Activated naive CD4-positive, alpha-beta T cell treated with anti-CD3 and anti-CD28 coated beads for 36 hours (primary cell): ENCODE measurements at regions not wholly inside any gene's neighbourhood (a gene's known extent, or its start where the extent isn't known, plus 50 kb on each side); places are given as distances from the start of the nearest gene placed in this dataset.

Source experiments
- CTCF ChIA-PET: fragments of 350-600 bp; sonication (Branson Sonifier 250); formaldehyde crosslinking; loops from one replicate; lab custom pipeline; 2021; ENCODE audit warnings: antibody characterized with exemption; lab: Charles Lee
- DNase-seq: peaks from one replicate; pipeline ENCODE4 v3.0.0-alpha.2; 2020
- H3K27ac Mint-ChIP-seq: one replicate; pipeline ENCODE4 v1.8.0; 2021; ENCODE audit warnings: mild to moderate bottlenecking, mixed read lengths
- H3K27me3 Mint-ChIP-seq: one replicate; pipeline ENCODE4 v1.8.0; 2021; ENCODE audit warnings: low read depth, mixed read lengths
- H3K36me3 Mint-ChIP-seq: one replicate; pipeline ENCODE4 v1.8.0; 2021; ENCODE audit warnings: low read depth, mixed read lengths
- H3K4me1 Mint-ChIP-seq: one replicate; pipeline ENCODE4 v1.8.0; 2021; ENCODE audit warnings: low read depth, mixed read lengths
- H3K4me3 Mint-ChIP-seq: one replicate; pipeline ENCODE4 v1.8.0; 2021; ENCODE audit warnings: mild to moderate bottlenecking, moderate library complexity, mixed read lengths
- H3K9me3 Mint-ChIP-seq: one replicate; pipeline ENCODE4 v1.8.0; 2021; ENCODE audit warnings: mixed read lengths
- intact Hi-C: fragments of 100-400 bp; cut with micrococcal nuclease; formaldehyde crosslinking; loops from one replicate; pipeline ENCODE4 v1.15.1; 2023

DNA sequence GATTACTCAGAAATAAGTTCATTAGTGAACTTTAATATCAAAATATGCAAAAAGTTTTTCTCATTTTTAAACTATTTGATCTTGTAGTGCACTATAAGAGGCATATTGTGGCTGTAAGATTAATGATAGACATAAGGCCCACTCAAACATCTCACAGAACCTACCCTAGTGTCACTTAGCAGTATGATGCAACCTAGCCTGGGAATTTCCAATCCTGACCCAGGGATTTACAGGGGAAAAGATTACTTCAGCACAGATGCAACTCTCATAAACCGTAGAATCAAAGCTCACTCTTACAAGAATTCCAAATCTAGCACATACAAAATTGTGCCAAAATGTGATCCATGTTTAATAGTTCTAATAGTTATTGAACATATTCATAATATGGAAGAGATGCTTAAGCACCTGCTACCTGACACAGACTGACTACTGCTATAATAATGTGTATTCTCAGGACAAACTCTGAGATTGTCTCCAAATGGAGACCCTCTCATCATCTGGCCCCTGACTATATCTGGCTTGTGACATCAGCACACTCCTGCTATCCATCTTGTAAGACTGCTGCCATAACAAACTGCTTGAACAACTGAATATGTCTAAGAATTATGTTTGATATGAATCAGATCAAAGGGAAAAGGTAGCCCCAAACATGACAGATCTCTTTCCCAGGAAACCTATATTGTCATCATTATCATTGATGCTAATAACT is 271.9 kb downstream of the PABPC4L start:
- intact Hi-C loops, result no loop called here
- Mint-ChIP-seq H3K36me3 (no peaks in the 10 kb centered on the region), H3K9me3 (peaks cover 4% of the 10 kb centered on the region), H3K27ac (no peak overlapping the region), H3K27me3 (no peaks in the 10 kb centered on the region), H3K4me1 (no peaks in the 10 kb centered on the region), H3K4me3 (no peak overlapping the region)
- no peak for DNase-seq
- CTCF ChIA-PET, result no interaction called here

- Mint-ChIP-seq H3K27me3 (no peaks in the 10 kb centered on the region), H3K4me1 (no peaks in the 10 kb centered on the region), H3K4me3 (no peak overlapping the region), H3K9me3 (peaks cover 5% of the 10 kb centered on the region), H3K27ac (no peak overlapping the region), H3K36me3 (no peaks in the 10 kb centered on the region)
- intact Hi-C loops, result no loop called here
- no peak for DNase-seq
- CTCF ChIA-PET, result no interaction called here
Observed at GRCh38 chr4:133921280-133922195, 280.1 kb downstream of the PABPC4L start.

DNA sequence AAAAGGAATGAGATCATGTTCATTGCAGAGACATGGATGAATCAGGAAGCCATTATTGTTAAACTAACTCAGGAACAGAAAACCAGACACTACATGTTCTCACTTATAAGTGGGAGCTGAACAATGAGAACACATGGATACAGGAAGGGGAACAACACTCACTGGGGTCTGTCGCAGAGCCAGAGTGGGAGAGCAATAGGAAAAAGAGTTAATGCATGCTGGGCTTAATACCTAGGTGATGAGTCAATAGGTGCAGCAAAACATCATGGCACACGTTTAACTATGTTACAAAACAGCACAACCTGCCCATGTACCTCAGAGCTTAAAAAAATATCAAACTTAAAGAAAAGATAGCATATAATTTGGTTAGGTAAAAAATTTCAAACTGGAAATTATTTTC is 281.4 kb downstream of the PABPC4L start:
- Mint-ChIP-seq H3K4me1 (no peaks in the 10 kb centered on the region), H3K9me3 (peaks cover 5% of the 10 kb centered on the region), H3K4me3 (no peak overlapping the region), H3K27me3 (no peaks in the 10 kb centered on the region), H3K36me3 (no peaks in the 10 kb centered on the region), H3K27ac (no peak overlapping the region)
- CTCF ChIA-PET, result interaction anchor here (0.6 kb wide), 1 partner anchor 68 kb away, joined by 3 read pairs; no protein-coding TSS in a partner anchor
- intact Hi-C loops, result no loop called here
- no peak for DNase-seq

DNA sequence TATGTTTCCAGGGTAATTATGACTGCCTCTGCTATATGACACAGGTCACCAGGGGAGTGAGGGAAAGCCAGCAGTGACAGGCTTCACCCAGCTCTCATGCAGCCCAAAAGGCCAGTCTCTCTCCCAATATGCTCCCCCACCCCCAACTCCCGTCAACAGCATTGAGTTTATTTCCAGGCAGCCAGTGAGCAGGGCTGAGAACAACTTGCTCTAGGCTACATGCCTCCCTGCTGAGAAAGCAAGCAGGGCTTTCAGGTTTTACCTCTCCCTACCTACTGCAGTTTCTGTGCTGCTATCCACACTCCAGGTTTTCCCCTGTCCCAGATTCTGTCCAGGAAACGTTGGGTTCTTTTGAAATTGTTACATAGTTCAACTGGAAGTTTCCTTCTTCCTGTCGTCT is 291.4 kb downstream of the PABPC4L start:
- intact Hi-C loops, result no loop called here
- Mint-ChIP-seq H3K36me3 (no peaks in the 10 kb centered on the region), H3K27ac (no peak overlapping the region), H3K4me1 (no peaks in the 10 kb centered on the region), H3K4me3 (no peak overlapping the region), H3K27me3 (no peaks in the 10 kb centered on the region), H3K9me3 (peaks cover 6% of the 10 kb centered on the region)
- DNase-seq, result no peak
- CTCF ChIA-PET, result no interaction called here

- CTCF ChIA-PET, result no interaction called here
- no peak overlapping the region for H3K27ac Mint-ChIP-seq
- peaks cover 11% of the 10 kb centered on the region for H3K9me3 Mint-ChIP-seq
- no peak overlapping the region for H3K4me3 Mint-ChIP-seq
- DNase-seq, result no peak
- intact Hi-C loops, result no loop called here
- no peaks in the 10 kb centered on the region for H3K27me3 Mint-ChIP-seq
- no peaks in the 10 kb centered on the region for H3K36me3 Mint-ChIP-seq
- H3K4me1 Mint-ChIP-seq, result no peaks in the 10 kb centered on the region
Observed at GRCh38 chr4:133903029-133903428, 298.6 kb downstream of the PABPC4L start.

GRCh38 chr4:133891011-133891410 is 310.6 kb downstream of the PABPC4L start:
- intact Hi-C loops, result no loop called here
- no peak overlapping the region for H3K27ac Mint-ChIP-seq
- no peaks in the 10 kb centered on the region for H3K36me3 Mint-ChIP-seq
- no peaks in the 10 kb centered on the region for H3K27me3 Mint-ChIP-seq
- CTCF ChIA-PET, result no interaction called here
- no peaks in the 10 kb centered on the region for H3K4me1 Mint-ChIP-seq
- no peak overlapping the region for H3K4me3 Mint-ChIP-seq
- no peak for DNase-seq
- peaks cover 2% of the 10 kb centered on the region for H3K9me3 Mint-ChIP-seq

DNA sequence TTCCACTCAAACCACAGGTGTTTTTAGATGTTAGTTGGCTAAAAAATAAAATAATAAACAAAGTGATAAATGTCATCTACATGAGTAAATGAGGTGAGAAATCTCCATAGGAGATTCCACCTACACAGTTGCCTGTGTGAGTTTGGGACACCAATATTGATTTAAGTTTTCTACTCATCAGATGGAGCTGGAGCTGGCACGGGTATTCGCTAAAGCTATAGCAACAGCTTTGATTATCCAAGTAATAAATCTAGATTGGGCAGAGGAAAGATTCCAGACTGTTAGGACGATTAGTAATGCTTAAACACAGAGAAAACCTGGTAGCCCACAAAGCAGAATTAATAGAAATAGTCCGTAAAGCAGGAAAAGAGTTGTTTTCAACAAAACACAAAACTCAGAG is 313.9 kb downstream of the PABPC4L start:
- H3K27ac Mint-ChIP-seq, result no peak overlapping the region
- intact Hi-C loops, result no loop called here
- H3K4me3 Mint-ChIP-seq, result no peak overlapping the region
- no peaks in the 10 kb centered on the region for H3K36me3 Mint-ChIP-seq
- no peaks in the 10 kb centered on the region for H3K27me3 Mint-ChIP-seq
- no peak for DNase-seq
- H3K9me3 Mint-ChIP-seq, result peaks cover 5% of the 10 kb centered on the region
- CTCF ChIA-PET, result no interaction called here
- H3K4me1 Mint-ChIP-seq, result no peaks in the 10 kb centered on the region

- Mint-ChIP-seq H3K4me1 (no peaks in the 10 kb centered on the region), H3K4me3 (no peak overlapping the region), H3K27ac (no peak overlapping the region), H3K9me3 (peaks cover 9% of the 10 kb centered on the region), H3K36me3 (no peaks in the 10 kb centered on the region), H3K27me3 (no peaks in the 10 kb centered on the region)
- DNase-seq, result no peak
- CTCF ChIA-PET, result no interaction called here
- intact Hi-C loops, result no loop called here
Observed at GRCh38 chr4:133869486-133869885, 332.1 kb downstream of the PABPC4L start.

DNA sequence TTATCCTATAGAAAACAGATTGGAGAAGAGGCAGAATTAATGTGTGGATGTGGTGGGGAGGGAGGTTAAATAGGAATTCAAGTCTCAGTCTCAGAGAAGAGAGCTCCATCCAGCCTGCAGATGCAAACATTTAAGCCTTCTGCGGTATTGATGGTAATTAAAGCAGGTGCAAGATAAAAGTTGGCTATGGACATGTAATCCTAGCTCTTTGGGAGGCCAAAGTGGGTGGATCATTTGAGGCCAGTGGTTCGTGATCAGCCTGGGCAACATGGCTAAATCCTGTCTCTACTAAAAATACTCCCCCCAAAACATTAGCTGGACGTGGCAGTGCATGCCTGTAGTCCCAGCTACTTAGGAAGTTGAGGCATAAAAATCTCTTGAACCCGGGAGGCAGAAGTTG is 332.7 kb downstream of the PABPC4L start:
- CTCF ChIA-PET, result no interaction called here
- DNase-seq, result no peak
- no peaks in the 10 kb centered on the region for H3K4me1 Mint-ChIP-seq
- no peaks in the 10 kb centered on the region for H3K27me3 Mint-ChIP-seq
- H3K9me3 Mint-ChIP-seq, result peaks cover 6% of the 10 kb centered on the region
- no peak overlapping the region for H3K27ac Mint-ChIP-seq
- no peaks in the 10 kb centered on the region for H3K36me3 Mint-ChIP-seq
- H3K4me3 Mint-ChIP-seq, result no peak overlapping the region
- intact Hi-C loops, result no loop called here

DNA sequence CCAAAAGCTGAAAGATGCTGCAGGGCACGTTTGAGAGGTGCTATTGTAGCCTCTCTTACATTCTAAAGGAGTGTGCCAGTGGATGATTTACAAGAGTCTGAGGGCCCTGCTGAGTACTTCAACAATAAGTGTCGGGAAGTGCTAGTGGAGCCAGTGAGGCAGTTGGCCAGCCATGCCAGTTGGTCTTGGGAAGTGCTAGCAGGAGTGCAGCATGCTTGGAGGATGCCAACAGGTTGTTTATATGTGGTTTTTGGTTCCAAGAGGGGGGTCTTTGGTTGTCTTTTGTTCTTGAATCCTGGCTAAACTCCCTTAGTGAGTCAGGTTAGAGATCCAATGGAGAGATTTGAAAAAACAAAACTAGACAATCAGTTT is 335.3 kb downstream of the PABPC4L start:
- peaks cover 6% of the 10 kb centered on the region for H3K9me3 Mint-ChIP-seq
- no peak for DNase-seq
- CTCF ChIA-PET, result no interaction called here
- no peaks in the 10 kb centered on the region for H3K36me3 Mint-ChIP-seq
- H3K27me3 Mint-ChIP-seq, result no peaks in the 10 kb centered on the region
- H3K4me3 Mint-ChIP-seq, result no peak overlapping the region
- no peak overlapping the region for H3K27ac Mint-ChIP-seq
- intact Hi-C loops, result no loop called here
- no peaks in the 10 kb centered on the region for H3K4me1 Mint-ChIP-seq

GRCh38 chr4:133865612-133866327 is 335.8 kb downstream of the PABPC4L start:
- Mint-ChIP-seq H3K27ac (no peak overlapping the region), H3K9me3 (peaks cover 4% of the 10 kb centered on the region), H3K4me1 (no peaks in the 10 kb centered on the region), H3K27me3 (no peaks in the 10 kb centered on the region), H3K4me3 (no peak overlapping the region), H3K36me3 (no peaks in the 10 kb centered on the region)
- intact Hi-C loops, result no loop called here
- no peak for DNase-seq
- CTCF ChIA-PET, result no interaction called here

GRCh38 chr4:133863153-133863552 is 338.4 kb downstream of the PABPC4L start:
- Mint-ChIP-seq H3K27me3 (no peaks in the 10 kb centered on the region), H3K9me3 (peaks cover 4% of the 10 kb centered on the region), H3K27ac (no peak overlapping the region), H3K4me1 (no peaks in the 10 kb centered on the region), H3K36me3 (no peaks in the 10 kb centered on the region), H3K4me3 (no peak overlapping the region)
- DNase-seq, result no peak
- intact Hi-C loops, result no loop called here
- CTCF ChIA-PET, result no interaction called here
